HepG2 (cell line): ENCODE measurements at regions not wholly inside any gene's neighbourhood (a gene's known extent, or its start where the extent isn't known, plus 50 kb on each side); places are given as distances from the start of the nearest gene placed in this dataset.

Experiments used
- ATAC-seq: fragments of 200-7000 bp; cut with Tn5 transposase; 3 replicates; pipeline ENCODE4 v1.9.1; 2020; ENCODE audit warnings: mild to moderate bottlenecking, moderate library complexity
- BruUV-seq: library from RNA; stranded (reverse); fragments of 400-500 nt; replicated peaks from 2 replicates; lab custom pipeline; 2021; lab: Mats Ljungman, UMichigan
- CTCF ChIA-PET: fragments of 300-600 bp; formaldehyde crosslinking; extraction: SDS; loops from one replicate; lab custom pipeline; 2021; ENCODE audit warnings: low total read pairs, inconsistent platforms, low intra/inter-chr PET ratio; lab: Yijun Ruan, JAX
- POLR2A ChIA-PET: fragments of 350-600 bp; sonication (Branson Sonifier 250); formaldehyde crosslinking; loops from one replicate; lab custom pipeline; 2020; ENCODE audit warnings: antibody characterized with exemption, inconsistent platforms; lab: Yijun Ruan, JAX
- DNase-seq: peaks from one replicate; pipeline ENCODE4 v3.0.0-alpha.2; 2015; ENCODE audit warnings: low spot score
- FAIRE-seq: peaks from 3 replicates; lab custom pipeline; 2011; peaks lifted over from hg19 to GRCh38; lab: Jason Lieb, UNC
- H2AFZ ChIP-seq: one replicate; pipeline ENCODE4 v1.6.1; 2011; ENCODE audit warnings: low read length, inconsistent platforms
- H3K27ac ChIP-seq: fragments of 300-600 bp; 3 replicates; pipeline ENCODE4 v1.8.0; 2011; ENCODE audit warnings: mixed run types, mild to moderate bottlenecking, mixed read lengths, low read length, inconsistent platforms; ENCODE audit not compliant: insufficient read depth; ENCODE audit errors: extremely low read length
- H3K27me3 ChIP-seq, 2 experiments: fragments of 200-600 bp in 1 of 2; 2 replicates in 1 of 2; 3 replicates in 1 of 2; pipeline versions ENCODE4 v1.6.0 to v1.8.0; 2011; ENCODE audit warnings: low read length in 2 of 2, mild to moderate bottlenecking in 2 of 2, moderate library complexity in 2 of 2, inconsistent platforms in 1 of 2; ENCODE audit not compliant: insufficient read depth in 2 of 2, control insufficient read depth in 1 of 2
- H3K36me3 ChIP-seq, 2 experiments: fragments of 200-600 bp in 1 of 2; replicated peaks in 1 of 2; 2 replicates in 1 of 2; 3 replicates in 1 of 2; pipeline versions ENCODE4 v1.5.1 to v1.8.0; 2011; ENCODE audit warnings: low read length in 2 of 2, inconsistent platforms in 1 of 2; ENCODE audit not compliant: insufficient read depth in 2 of 2, control insufficient read depth in 1 of 2
- H3K4me1 ChIP-seq: 2 replicates; pipeline ENCODE4 v1.5.1; 2012; ENCODE audit warnings: low read length, inconsistent platforms; ENCODE audit not compliant: insufficient read depth
- H3K4me2 ChIP-seq: 2 replicates; pipeline ENCODE4 v1.6.0; 2011; ENCODE audit warnings: low read depth, low read length, inconsistent platforms
- H3K4me3 ChIP-seq, 3 experiments: fragments of 200-600 bp in 1 of 3; sonication (generic), shearing (Covaris generic) in 1 of 3; replicated peaks in 1 of 3; 2 replicates each; pipeline ENCODE4 v1.5.1; 2011 to 2016; ENCODE audit warnings: low read length in 3 of 3, inconsistent platforms in 2 of 3, low read depth in 2 of 3, mild to moderate bottlenecking in 2 of 3, control low read depth in 1 of 3, mixed read lengths in 1 of 3; ENCODE audit not compliant: insufficient read depth in 1 of 3
- H3K79me2 ChIP-seq: one replicate; pipeline ENCODE4 v1.6.1; 2011; ENCODE audit warnings: low read length, inconsistent platforms; ENCODE audit not compliant: insufficient read depth
- H3K9ac ChIP-seq: 2 replicates; pipeline ENCODE4 v1.6.0; 2011; ENCODE audit warnings: mild to moderate bottlenecking, low read depth, low read length, inconsistent platforms; ENCODE audit not compliant: insufficient read depth
- H3K9me3 ChIP-seq: 2 replicates; pipeline ENCODE4 v1.5.1; 2012; ENCODE audit warnings: mild to moderate bottlenecking, low read length
- H4K20me1 ChIP-seq: 2 replicates; pipeline ENCODE4 v1.6.0; 2011; ENCODE audit warnings: inconsistent platforms, mild to moderate bottlenecking, low read length, moderate library complexity; ENCODE audit not compliant: insufficient read depth
- ARHGAP35 ChIP-seq: sonication (generic); formaldehyde crosslinking; IDR thresholded peaks from 2 replicates; pipeline ENCODE4 v1.9.0; 2022; ENCODE audit warnings: mild to moderate bottlenecking, inconsistent platforms, moderate library complexity, missing genetic modification reagents, borderline replicate concordance
- ISL2 ChIP-seq: sonication (generic); formaldehyde crosslinking; IDR thresholded peaks from 2 replicates; pipeline ENCODE4 v1.5.0; 2020; ENCODE audit warnings: missing genetic modification reagents
- MZF1 ChIP-seq: sonication (generic); formaldehyde crosslinking; IDR thresholded peaks from 2 replicates; pipeline ENCODE4 v1.8.1; 2023; ENCODE audit warnings: mild to moderate bottlenecking, missing genetic modification reagents, borderline replicate concordance
- NAIF1 ChIP-seq: sonication (generic); formaldehyde crosslinking; IDR thresholded peaks from 2 replicates; pipeline ENCODE4 v1.5.0; 2020; ENCODE audit warnings: mild to moderate bottlenecking, missing genetic modification reagents, borderline replicate concordance
- NFE2L1 ChIP-seq: sonication (generic); formaldehyde crosslinking; IDR thresholded peaks from 2 replicates; pipeline ENCODE4 v1.4.0; 2020; ENCODE audit warnings: missing genetic modification reagents, mild to moderate bottlenecking, borderline replicate concordance
- SMAD3 ChIP-seq: sonication (generic); formaldehyde crosslinking; IDR thresholded peaks from 2 replicates; pipeline ENCODE4 v1.4.0; 2020; ENCODE audit warnings: missing genetic modification reagents
- SRSF4 ChIP-seq: fragments of 200-400 bp; formaldehyde crosslinking; IDR thresholded peaks from one replicate; pipeline ENCODE4 v1.6.1; 2018; ENCODE audit warnings: mild to moderate bottlenecking, low read depth, low read length, moderate library complexity; ENCODE audit not compliant: poor library complexity, severe bottlenecking
- ZNF124 ChIP-seq: sonication (generic); formaldehyde crosslinking; IDR thresholded peaks from 2 replicates; pipeline ENCODE4 v1.4.0; 2020; ENCODE audit warnings: missing genetic modification reagents
- ZNF460 ChIP-seq: sonication (generic); formaldehyde crosslinking; IDR thresholded peaks from 2 replicates; pipeline ENCODE4 v1.5.1; 2020; ENCODE audit warnings: missing genetic modification reagents, mild to moderate bottlenecking, borderline replicate concordance
- ZNF891 ChIP-seq: sonication (generic); formaldehyde crosslinking; IDR thresholded peaks from 2 replicates; pipeline ENCODE4 v1.5.0; 2020; ENCODE audit warnings: mild to moderate bottlenecking, missing genetic modification reagents
- WGBS: methylation state at CpG from one replicate; pipeline ENCODE4 v1.1.6; 2017; ENCODE audit warnings: low lambda C conversion rate; 5-methylcytosine and 5-hydroxymethylcytosine counted together
- in situ Hi-C: cut with HindIII; loops from 2 replicates; pipeline ENCODE4 v1.10.0; 2017; ENCODE audit warnings: low pct_unique_long_range_greater_than_20kb; ENCODE audit not compliant: extremely low pct_ligation_motif_present
- intact Hi-C: fragments of 100-400 bp; cut with micrococcal nuclease; formaldehyde crosslinking; loops from one replicate; pipeline ENCODE4 v1.10.0; 2022; ENCODE audit not compliant: unreplicated experiment
- TF ChIP-seq, protein P1 (sequence below): IDR thresholded peaks from 2 replicates; pipeline ENCODE4 v1.6.1; 2016; ENCODE audit warnings: low read depth, control low read depth
- TF ChIP-seq, protein P2 (sequence below): sonication (generic); formaldehyde crosslinking; conservative IDR thresholded peaks from 2 replicates; pipeline ENCODE4 v1.4.0; 2020; ENCODE audit warnings: missing genetic modification reagents
- TF ChIP-seq, protein P3 (sequence below): sonication (generic); formaldehyde crosslinking; IDR thresholded peaks from 2 replicates; pipeline ENCODE4 v1.4.0; 2020; ENCODE audit warnings: mild to moderate bottlenecking, missing genetic modification reagents

DNA sequence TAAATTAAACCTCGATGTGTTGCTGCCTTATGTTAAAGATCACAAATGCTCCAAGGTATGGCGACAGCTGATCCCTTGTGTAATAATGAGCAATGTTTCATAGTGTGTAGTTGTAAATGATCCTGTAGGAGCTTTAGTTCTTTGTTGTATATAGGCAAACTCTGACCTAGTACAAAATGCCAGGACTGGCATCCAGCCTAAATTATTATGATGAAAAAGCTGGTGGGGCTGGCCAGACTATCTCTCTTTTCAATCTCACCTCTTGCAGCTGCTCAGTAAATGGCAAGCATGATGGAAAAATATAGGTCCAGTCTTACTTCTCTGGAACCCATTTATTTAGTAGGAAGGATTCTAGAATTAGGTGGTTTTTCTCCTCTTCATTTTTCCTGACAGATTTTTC lies 345.1 kb upstream of the C11orf87 start:
- no peak overlapping the region for H3K9ac ChIP-seq
- H2AFZ ChIP-seq, result no peak overlapping the region
- H4K20me1 ChIP-seq, result no peaks in the 10 kb centered on the region
- TF ChIP-seq, protein P1, sequence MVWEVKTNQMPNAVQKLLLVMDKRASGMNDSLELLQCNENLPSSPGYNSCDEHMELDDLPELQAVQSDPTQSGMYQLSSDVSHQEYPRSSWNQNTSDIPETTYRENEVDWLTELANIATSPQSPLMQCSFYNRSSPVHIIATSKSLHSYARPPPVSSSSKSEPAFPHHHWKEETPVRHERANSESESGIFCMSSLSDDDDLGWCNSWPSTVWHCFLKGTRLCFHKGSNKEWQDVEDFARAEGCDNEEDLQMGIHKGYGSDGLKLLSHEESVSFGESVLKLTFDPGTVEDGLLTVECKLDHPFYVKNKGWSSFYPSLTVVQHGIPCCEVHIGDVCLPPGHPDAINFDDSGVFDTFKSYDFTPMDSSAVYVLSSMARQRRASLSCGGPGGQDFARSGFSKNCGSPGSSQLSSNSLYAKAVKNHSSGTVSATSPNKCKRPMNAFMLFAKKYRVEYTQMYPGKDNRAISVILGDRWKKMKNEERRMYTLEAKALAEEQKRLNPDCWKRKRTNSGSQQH (CRISPR knock-in tag), result no peak
- TF ChIP-seq, all 625 proteins: peak for 0
- Histone ChIP-seq H3K27ac (no peak overlapping the region), H3K4me1 (no peaks in the 10 kb centered on the region), H3K27me3 (no peaks in the 10 kb centered on the region; a peak in 1 of 5 replicates), H3K4me2 (no peak overlapping the region), H3K79me2 (no peaks in the 10 kb centered on the region), H3K4me3 (no peak overlapping the region), H3K9me3 (no peaks in the 10 kb centered on the region), H3K36me3 (no peaks in the 10 kb centered on the region)
- CTCF ChIA-PET, result no interaction called here
- BruUV-seq, result no TSS peak
- FAIRE-seq, result no peak
- intact Hi-C loops (no loop called here), in situ Hi-C loops (no loop called here)
- POLR2A ChIA-PET, result no interaction called here
- ATAC-seq, result no peak
- 0% methylated on average over 2 of the region's 2 CpGs for WGBS
- DNase-seq, result no peak

DNA sequence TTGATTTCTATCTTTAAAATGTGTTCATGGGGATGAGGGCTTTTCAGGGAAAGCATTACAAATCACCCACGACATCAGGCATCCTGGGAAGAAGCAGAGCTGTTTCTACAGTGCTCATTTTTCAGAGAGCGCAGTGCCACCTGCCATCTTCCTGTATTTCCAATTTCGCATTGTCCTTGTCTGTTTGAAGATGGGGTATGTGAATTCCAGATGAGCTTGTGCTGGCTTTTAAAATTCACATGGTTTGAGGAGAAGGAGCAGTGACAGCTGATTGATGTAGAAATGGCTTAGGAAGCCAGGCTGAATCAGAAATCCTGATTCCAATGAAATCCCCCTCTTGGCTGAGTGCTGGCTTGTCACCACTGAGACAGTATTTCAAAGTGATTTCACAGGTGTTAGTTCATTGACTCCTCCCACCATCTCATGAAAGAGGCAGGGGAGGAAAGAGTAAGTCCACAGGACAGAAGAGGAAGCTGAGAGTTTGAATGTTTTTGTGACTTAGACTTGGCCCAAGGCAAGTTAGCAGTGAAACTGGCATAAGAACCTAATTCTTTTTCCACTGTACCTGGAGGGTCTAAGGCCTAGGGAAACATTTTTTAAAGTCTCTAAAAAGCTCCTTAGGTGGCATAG lies 344.6 kb upstream of the C11orf87 start:
- Histone ChIP-seq H3K27me3 (no peaks in the 10 kb centered on the region; a peak in 1 of 5 replicates), H3K27ac (no peak overlapping the region), H2AFZ (no peak overlapping the region), H3K4me1 (no peaks in the 10 kb centered on the region), H3K9ac (no peak overlapping the region), H3K79me2 (no peaks in the 10 kb centered on the region), H3K4me2 (no peak overlapping the region), H3K9me3 (no peaks in the 10 kb centered on the region), H3K4me3 (no peak overlapping the region), H4K20me1 (no peaks in the 10 kb centered on the region), H3K36me3 (no peaks in the 10 kb centered on the region)
- POLR2A ChIA-PET, result no interaction called here
- in situ Hi-C loops, result no loop called here
- CTCF ChIA-PET, result no interaction called here
- DNase-seq (no peak), ATAC-seq (no peak), FAIRE-seq (no peak)
- intact Hi-C loops, result no loop called here
- TF ChIP-seq NAIF1 (no peak), ARHGAP35 (no peak), NFE2L1 (CRISPR knock-in tag) (no peak), SRSF4 (no peak), ISL2 (CRISPR knock-in tag) (no peak), ZNF460 (CRISPR knock-in tag) (no peak), ZNF891 (CRISPR knock-in tag) (no peak), MZF1 (no peak), SMAD3 (CRISPR knock-in tag) (no peak), ZNF124 (CRISPR knock-in tag) (no peak)
- TF ChIP-seq, protein P2, sequence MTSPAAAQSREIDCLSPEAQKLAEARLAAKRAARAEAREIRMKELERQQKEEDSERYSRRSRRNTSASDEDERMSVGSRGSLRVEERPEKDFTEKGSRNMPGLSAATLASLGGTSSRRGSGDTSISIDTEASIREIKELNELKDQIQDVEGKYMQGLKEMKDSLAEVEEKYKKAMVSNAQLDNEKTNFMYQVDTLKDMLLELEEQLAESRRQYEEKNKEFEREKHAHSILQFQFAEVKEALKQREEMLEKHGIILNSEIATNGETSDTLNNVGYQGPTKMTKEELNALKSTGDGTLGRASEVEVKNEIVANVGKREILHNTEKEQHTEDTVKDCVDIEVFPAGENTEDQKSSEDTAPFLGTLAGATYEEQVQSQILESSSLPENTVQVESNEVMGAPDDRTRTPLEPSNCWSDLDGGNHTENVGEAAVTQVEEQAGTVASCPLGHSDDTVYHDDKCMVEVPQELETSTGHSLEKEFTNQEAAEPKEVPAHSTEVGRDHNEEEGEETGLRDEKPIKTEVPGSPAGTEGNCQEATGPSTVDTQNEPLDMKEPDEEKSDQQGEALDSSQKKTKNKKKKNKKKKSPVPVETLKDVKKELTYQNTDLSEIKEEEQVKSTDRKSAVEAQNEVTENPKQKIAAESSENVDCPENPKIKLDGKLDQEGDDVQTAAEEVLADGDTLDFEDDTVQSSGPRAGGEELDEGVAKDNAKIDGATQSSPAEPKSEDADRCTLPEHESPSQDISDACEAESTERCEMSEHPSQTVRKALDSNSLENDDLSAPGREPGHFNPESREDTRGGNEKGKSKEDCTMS (CRISPR knock-in tag), result no peak
- TF ChIP-seq, protein P3, sequence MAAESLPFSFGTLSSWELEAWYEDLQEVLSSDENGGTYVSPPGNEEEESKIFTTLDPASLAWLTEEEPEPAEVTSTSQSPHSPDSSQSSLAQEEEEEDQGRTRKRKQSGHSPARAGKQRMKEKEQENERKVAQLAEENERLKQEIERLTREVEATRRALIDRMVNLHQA (CRISPR knock-in tag), result no peak
- 38% methylated on average over 3 of the region's 3 CpGs for WGBS
- no TSS peak for BruUV-seq
